ENCODE measurements at regions not wholly inside any gene's neighbourhood (a gene's known extent, or its start where the extent isn't known, plus 50 kb on each side); places are given as distances from the start of the nearest gene placed in this dataset.

GRCh38 chr12:24066865-24067264 lies 117.4 kb upstream of the SOX5 start:
- TF ChIP-seq CTCF (IDR thresholded peaks at IDR 0.05), result no peak
- TF ChIP-seq POLR2A (IDR thresholded peaks at IDR 0.05), result no peak
